PC-9 (cell line): ENCODE measurements at regions not wholly inside any gene's neighbourhood (a gene's known extent, or its start where the extent isn't known, plus 50 kb on each side); places are given as distances from the start of the nearest gene placed in this dataset.

Source experiments
- BruUV-seq: library from RNA; stranded (reverse); fragments of 400-500 nt; replicated peaks from 2 replicates; lab custom pipeline; 2021; lab: Mats Ljungman, UMichigan
- CTCF ChIA-PET: fragments of 300-600 bp; sonication (Branson Sonifier 250); formaldehyde crosslinking; loops from one replicate; lab custom pipeline; 2022; ENCODE audit warnings: antibody characterized with exemption; lab: Charles Lee
- POLR2A ChIA-PET: fragments of 300-600 bp; sonication (Branson Sonifier 250); formaldehyde crosslinking; loops from one replicate; lab custom pipeline; 2022; ENCODE audit warnings: antibody characterized with exemption; ENCODE audit not compliant: unreplicated experiment; lab: Charles Lee
- DNase-seq, 2 experiments: peaks; one replicate each; pipeline versions ENCODE4 v3.0.0 to v3.0.0-alpha.2; 2015 to 2022; ENCODE audit warnings: mixed read lengths in 1 of 2
- H2AFZ ChIP-seq: fragments of 200-600 bp; sonication (generic); 2 replicates; pipeline ENCODE4 v1.8.1; 2017; ENCODE audit warnings: antibody characterized with exemption
- H3F3A ChIP-seq: fragments of 200-600 bp; sonication (generic); 2 replicates; pipeline ENCODE4 v1.8.1; 2017; ENCODE audit warnings: antibody characterized with exemption, mild to moderate bottlenecking, low read depth; ENCODE audit not compliant: insufficient read depth
- H3K27ac ChIP-seq: fragments of 200-600 bp; sonication (generic); 2 replicates; pipeline ENCODE4 v1.6.1; 2016; ENCODE audit warnings: mixed run types
- H3K27me3 ChIP-seq: fragments of 200-600 bp; sonication (generic); 2 replicates; pipeline ENCODE4 v1.6.1; 2016; ENCODE audit warnings: low read depth, mixed run types; ENCODE audit not compliant: insufficient read depth
- H3K36me3 ChIP-seq: fragments of 200-600 bp; sonication (generic); 2 replicates; pipeline ENCODE4 v1.6.1; 2016; ENCODE audit warnings: low read depth, mixed run types
- H3K4me1 ChIP-seq: fragments of 200-600 bp; sonication (generic); replicated peaks from 2 replicates; pipeline ENCODE4 v1.6.1; 2016; ENCODE audit warnings: mixed run types; ENCODE audit not compliant: insufficient read depth
- H3K4me2 ChIP-seq: fragments of 200-600 bp; sonication (generic); 2 replicates; pipeline ENCODE4 v1.6.1; 2017; ENCODE audit warnings: mixed run types
- H3K4me3 ChIP-seq: fragments of 200-600 bp; sonication (generic); 2 replicates; pipeline ENCODE4 v1.6.1; 2016; ENCODE audit warnings: mixed run types
- H3K79me2 ChIP-seq: fragments of 200-600 bp; sonication (generic); 2 replicates; pipeline ENCODE4 v1.6.1; 2017; ENCODE audit warnings: low read depth, mixed run types
- H3K9me2 ChIP-seq: fragments of 200-600 bp; sonication (generic); 2 replicates; pipeline ENCODE4 v1.8.1; 2017; ENCODE audit warnings: mild to moderate bottlenecking; ENCODE audit not compliant: insufficient read depth
- H3K9me3 ChIP-seq: fragments of 200-600 bp; sonication (generic); 2 replicates; pipeline ENCODE4 v1.8.1; 2016; ENCODE audit warnings: low read depth; ENCODE audit not compliant: insufficient read depth
- H4K20me1 ChIP-seq: fragments of 200-600 bp; sonication (generic); 2 replicates; pipeline ENCODE4 v1.8.1; 2017; ENCODE audit not compliant: insufficient read depth
- CTCF ChIP-seq: fragments of 200-600 bp; sonication (generic); conservative IDR thresholded peaks from 2 replicates; pipeline ENCODE4 v1.6.1; 2017; ENCODE audit warnings: mixed run types, antibody characterized with exemption, mild to moderate bottlenecking, moderate library complexity
- EZH2 ChIP-seq: fragments of 200-600 bp; sonication (generic); IDR thresholded peaks from 2 replicates; pipeline ENCODE4 v1.8.0; 2017; ENCODE audit warnings: antibody characterized with exemption, low read depth
- intact Hi-C: fragments of 100-400 bp; cut with micrococcal nuclease; formaldehyde crosslinking; loops from one replicate; pipeline ENCODE4 v1.10.0; 2022; ENCODE audit not compliant: unreplicated experiment

- no peaks in the 10 kb centered on the region for H3K79me2 ChIP-seq
- no peaks in the 10 kb centered on the region for H3K9me3 ChIP-seq
- H3K4me2 ChIP-seq: no peak overlapping the region
- H3K36me3 ChIP-seq: no peaks in the 10 kb centered on the region
- TF ChIP-seq CTCF (no peak), EZH2 (no peak)
- ChIA-PET CTCF (no interaction called here), POLR2A (no interaction called here)
- H2AFZ ChIP-seq: no peak overlapping the region
- H4K20me1 ChIP-seq: no peaks in the 10 kb centered on the region
- H3K4me3 ChIP-seq: no peak overlapping the region
- H3K27me3 ChIP-seq: no peaks in the 10 kb centered on the region
- intact Hi-C loops: no loop called here
- BruUV-seq: no TSS peak
- H3K4me1 ChIP-seq: no peaks in the 10 kb centered on the region
- no peaks in the 10 kb centered on the region for H3F3A ChIP-seq
- no peak for DNase-seq
- H3K9me2 ChIP-seq: no peaks in the 10 kb centered on the region
- H3K27ac ChIP-seq: no peak overlapping the region
Measured at GRCh38 chr5:51644976-51645375, 261.7 kb downstream of the ISL1 start.

- Histone ChIP-seq H3K27ac (no peak overlapping the region), H3K27me3 (no peaks in the 10 kb centered on the region), H4K20me1 (no peaks in the 10 kb centered on the region), H3F3A (no peaks in the 10 kb centered on the region), H3K9me3 (no peaks in the 10 kb centered on the region), H3K36me3 (no peaks in the 10 kb centered on the region), H2AFZ (no peak overlapping the region; the same call in 1 of the 2 replicates), H3K79me2 (no peaks in the 10 kb centered on the region), H3K4me2 (no peak overlapping the region), H3K4me3 (no peak overlapping the region), H3K4me1 (no peaks in the 10 kb centered on the region), H3K9me2 (no peaks in the 10 kb centered on the region)
- POLR2A ChIA-PET: no interaction called here
- DNase-seq: no peak
- intact Hi-C loops: no loop called here
- TF ChIP-seq CTCF (no peak), EZH2 (no peak)
- CTCF ChIA-PET: no interaction called here
- no TSS peak for BruUV-seq
Measured at GRCh38 chr5:51646482-51646881, 263.2 kb downstream of the ISL1 start.

GRCh38 chr5:51650824-51651223 is 267.6 kb downstream of the ISL1 start:
- no peak overlapping the region for H3K4me2 ChIP-seq
- CTCF ChIA-PET: no interaction called here

More at GRCh38 chr5:51650824-51651223, 267.6 kb downstream of the ISL1 start:
- no peak overlapping the region for H3K4me3 ChIP-seq
- POLR2A ChIA-PET: no interaction called here
- no TSS peak for BruUV-seq
- intact Hi-C loops: loop anchor here (10.0 kb wide), 1 partner anchor 174 kb away; no protein-coding TSS in a partner anchor
- no peaks in the 10 kb centered on the region for H3K36me3 ChIP-seq
- 0 out of 2 replicates have a peak, but pooled peaks cover 11% of the 10 kb centered on the region for H3K4me1 ChIP-seq
- DNase-seq: no peak
- no peak overlapping the region for H3K27ac ChIP-seq
- H3K9me2 ChIP-seq: no peaks in the 10 kb centered on the region
- no peaks in the 10 kb centered on the region for H3K79me2 ChIP-seq
- H3K27me3 ChIP-seq: no peaks in the 10 kb centered on the region
- H4K20me1 ChIP-seq: no peaks in the 10 kb centered on the region
- H3F3A ChIP-seq: no peaks in the 10 kb centered on the region
- no peaks in the 10 kb centered on the region for H3K9me3 ChIP-seq
- H2AFZ ChIP-seq: 0 out of 2 replicates have a peak overlapping the region, but pooled peaks have one; percentile 4
- no peak for TF ChIP-seq EZH2
- TF ChIP-seq CTCF: no peak
